Endodermal cell (in vitro differentiated cells): ENCODE measurements at regions not wholly inside any gene's neighbourhood (a gene's known extent, or its start where the extent isn't known, plus 50 kb on each side); places are given as distances from the start of the nearest gene placed in this dataset.

Source experiments
- DNase-seq: peaks from one replicate; pipeline ENCODE4 v3.0.0-alpha.2; 2017
- H3K27ac ChIP-seq: 2 replicates; pipeline ENCODE4 v1.5.1; 2013; ENCODE audit warnings: mild to moderate bottlenecking, low read depth, low read length, moderate library complexity
- H3K27me3 ChIP-seq: 2 replicates; pipeline ENCODE4 v1.6.1; 2013; ENCODE audit warnings: mild to moderate bottlenecking, low read length, moderate library complexity; ENCODE audit not compliant: insufficient read depth, control insufficient read depth, poor library complexity, severe bottlenecking
- H3K36me3 ChIP-seq: 2 replicates; pipeline ENCODE4 v1.7.0; 2013; ENCODE audit warnings: mild to moderate bottlenecking, low read length, moderate library complexity; ENCODE audit not compliant: control insufficient read depth, insufficient read depth
- H3K4me1 ChIP-seq: one replicate; pipeline ENCODE4 v1.7.0; 2013; ENCODE audit warnings: low read length; ENCODE audit not compliant: control insufficient read depth, insufficient read depth
- H3K4me3 ChIP-seq: 2 replicates; pipeline ENCODE4 v1.5.1; 2013; ENCODE audit warnings: mild to moderate bottlenecking, low read length, moderate library complexity
- H3K9ac ChIP-seq: 2 replicates; pipeline ENCODE4 v1.6.1; 2013; ENCODE audit warnings: mild to moderate bottlenecking, low read length, moderate library complexity; ENCODE audit not compliant: poor library complexity, severe bottlenecking; ENCODE audit errors: extremely low read depth
- H3K9me3 ChIP-seq: 2 replicates; pipeline ENCODE4 v1.6.1; 2013; ENCODE audit warnings: mild to moderate bottlenecking, low read length, moderate library complexity; ENCODE audit not compliant: control insufficient read depth
- H3K27ac Mint-ChIP-seq: 2 replicates; pipeline ENCODE4 v1.8.0; 2020; ENCODE audit warnings: mixed read lengths
- H3K27me3 Mint-ChIP-seq: 2 replicates; pipeline ENCODE4 v1.8.0; 2021; ENCODE audit warnings: mild to moderate bottlenecking, mixed read lengths; ENCODE audit not compliant: insufficient read depth
- H3K36me3 Mint-ChIP-seq: 2 replicates; pipeline ENCODE4 v1.8.0; 2020; ENCODE audit warnings: low read depth, mixed read lengths
- H3K4me1 Mint-ChIP-seq: 2 replicates; pipeline ENCODE4 v1.8.0; 2020; ENCODE audit warnings: mixed read lengths
- H3K4me3 Mint-ChIP-seq: 2 replicates; pipeline ENCODE4 v1.8.0; 2020; ENCODE audit warnings: mild to moderate bottlenecking, moderate library complexity, mixed read lengths
- H3K9me3 Mint-ChIP-seq: 2 replicates; pipeline ENCODE4 v1.8.0; 2020; ENCODE audit warnings: mild to moderate bottlenecking, mixed read lengths
- CTCF ChIP-seq: fragments of 200-600 bp; sonication (generic); conservative IDR thresholded peaks from 2 replicates; pipeline ENCODE4 v1.5.0; 2021; ENCODE audit warnings: antibody characterized with exemption, mild to moderate bottlenecking
- WGBS, 2 experiments: methylation state at CpG; one replicate each; pipeline versions ENCODE4 v1.1.5 to v1.1.7; 2013; ENCODE audit warnings: missing lambda C conversion rate in 2 of 2, mixed read lengths in 1 of 2; ENCODE audit not compliant: insufficient coverage in 1 of 2, insufficient read length in 1 of 2; 5-methylcytosine and 5-hydroxymethylcytosine counted together

GRCh38 chr11:26032241-26032640, 299.7 kb upstream of the ANO3 start:
- Histone ChIP-seq H3K9me3 (no peaks in the 10 kb centered on the region), H3K27me3 (no peaks in the 10 kb centered on the region), H3K4me1 (no peaks in the 10 kb centered on the region), H3K27ac (no peak overlapping the region), H3K4me3 (no peak overlapping the region), H3K36me3 (no peaks in the 10 kb centered on the region), H3K9ac (no peak overlapping the region)
- no peaks in the 10 kb centered on the region for H3K36me3 Mint-ChIP-seq
- no peak overlapping the region for H3K4me3 Mint-ChIP-seq
- H3K9me3 Mint-ChIP-seq: no peaks in the 10 kb centered on the region
- H3K27ac Mint-ChIP-seq: no peak overlapping the region
- no peak for DNase-seq
- no peak for TF ChIP-seq CTCF
- no peaks in the 10 kb centered on the region for H3K27me3 Mint-ChIP-seq
- H3K4me1 Mint-ChIP-seq: no peaks in the 10 kb centered on the region
- WGBS, 2 experiments: no CpG with 5 or more reads among the region's 2 CpGs

GRCh38 chr11:26035696-26036095, 296.2 kb upstream of the ANO3 start:
- Mint-ChIP-seq H3K4me1 (no peaks in the 10 kb centered on the region), H3K27me3 (no peaks in the 10 kb centered on the region), H3K9me3 (no peaks in the 10 kb centered on the region), H3K36me3 (no peaks in the 10 kb centered on the region), H3K27ac (no peak overlapping the region), H3K4me3 (no peak overlapping the region)
- H3K4me3 ChIP-seq: no peak overlapping the region
- TF ChIP-seq CTCF: no peak
- no peaks in the 10 kb centered on the region for H3K9me3 ChIP-seq
- H3K27ac ChIP-seq: no peak overlapping the region
- no peaks in the 10 kb centered on the region for H3K27me3 ChIP-seq
- no peak overlapping the region for H3K9ac ChIP-seq
- H3K4me1 ChIP-seq: no peaks in the 10 kb centered on the region
- 90 to 98% methylated on average over 5 of the region's 6 CpGs for WGBS, 2 experiments
- H3K36me3 ChIP-seq: no peaks in the 10 kb centered on the region
- DNase-seq: no peak

GRCh38 chr11:26037716-26038115, 294.2 kb upstream of the ANO3 start:
- H3K27ac Mint-ChIP-seq: no peak overlapping the region
- 93 to 96% methylated on average over 2 of the region's 2 CpGs for WGBS, 2 experiments
- H3K27me3 ChIP-seq: no peaks in the 10 kb centered on the region
- no peaks in the 10 kb centered on the region for H3K27me3 Mint-ChIP-seq
- no peak for TF ChIP-seq CTCF
- H3K36me3 Mint-ChIP-seq: no peaks in the 10 kb centered on the region
- DNase-seq: no peak
- no peak overlapping the region for H3K4me3 ChIP-seq
- H3K27ac ChIP-seq: no peak overlapping the region
- no peaks in the 10 kb centered on the region for H3K9me3 ChIP-seq
- no peak overlapping the region for H3K9ac ChIP-seq
- no peaks in the 10 kb centered on the region for H3K4me1 ChIP-seq
- H3K4me1 Mint-ChIP-seq: no peaks in the 10 kb centered on the region
- no peaks in the 10 kb centered on the region for H3K36me3 ChIP-seq
- no peaks in the 10 kb centered on the region for H3K9me3 Mint-ChIP-seq
- H3K4me3 Mint-ChIP-seq: no peak overlapping the region
